WTC11 (cell line): ENCODE measurements at regions not wholly inside any gene's neighbourhood (a gene's known extent, or its start where the extent isn't known, plus 50 kb on each side); places are given as distances from the start of the nearest gene placed in this dataset.

Experiments
- CTCF ChIP-seq: fragments of 200-600 bp; IDR thresholded peaks from 2 replicates; pipeline ENCODE4 v1.8.0; 2022; ENCODE audit warnings: antibody characterized with exemption
- MAX ChIP-seq: sonication (generic); formaldehyde crosslinking; IDR thresholded peaks from 2 replicates; pipeline ENCODE4 v1.8.0; 2022; ENCODE audit warnings: mild to moderate bottlenecking, missing genetic modification reagents
- NFE2L1 ChIP-seq: sonication (generic); formaldehyde crosslinking; IDR thresholded peaks from 2 replicates; pipeline ENCODE4 v1.8.1; 2023; ENCODE audit warnings: missing genetic modification reagents
- SP1 ChIP-seq: sonication (generic); formaldehyde crosslinking; conservative IDR thresholded peaks from 2 replicates; pipeline ENCODE4 v1.8.1; 2022; ENCODE audit warnings: missing genetic modification reagents
- TF ChIP-seq, protein P1 (sequence below): sonication (generic); formaldehyde crosslinking; IDR thresholded peaks from 2 replicates; pipeline ENCODE4 v1.8.1; 2023; ENCODE audit warnings: mild to moderate bottlenecking, missing genetic modification reagents
- TF ChIP-seq, protein P2 (sequence below): sonication (generic); formaldehyde crosslinking; IDR thresholded peaks from 2 replicates; pipeline ENCODE4 v1.8.1; 2023; ENCODE audit warnings: mild to moderate bottlenecking, missing genetic modification reagents, moderate library complexity

GRCh38 chr15:34699968-34700640 is 54.7 kb downstream of the GJD2 start:
- TF ChIP-seq CTCF: no peak
- TF ChIP-seq MAX (CRISPR knock-in tag): no peak
- TF ChIP-seq, protein P1, sequence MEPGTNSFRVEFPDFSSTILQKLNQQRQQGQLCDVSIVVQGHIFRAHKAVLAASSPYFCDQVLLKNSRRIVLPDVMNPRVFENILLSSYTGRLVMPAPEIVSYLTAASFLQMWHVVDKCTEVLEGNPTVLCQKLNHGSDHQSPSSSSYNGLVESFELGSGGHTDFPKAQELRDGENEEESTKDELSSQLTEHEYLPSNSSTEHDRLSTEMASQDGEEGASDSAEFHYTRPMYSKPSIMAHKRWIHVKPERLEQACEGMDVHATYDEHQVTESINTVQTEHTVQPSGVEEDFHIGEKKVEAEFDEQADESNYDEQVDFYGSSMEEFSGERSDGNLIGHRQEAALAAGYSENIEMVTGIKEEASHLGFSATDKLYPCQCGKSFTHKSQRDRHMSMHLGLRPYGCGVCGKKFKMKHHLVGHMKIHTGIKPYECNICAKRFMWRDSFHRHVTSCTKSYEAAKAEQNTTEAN (CRISPR knock-in tag): no peak
- TF ChIP-seq, protein P2, sequence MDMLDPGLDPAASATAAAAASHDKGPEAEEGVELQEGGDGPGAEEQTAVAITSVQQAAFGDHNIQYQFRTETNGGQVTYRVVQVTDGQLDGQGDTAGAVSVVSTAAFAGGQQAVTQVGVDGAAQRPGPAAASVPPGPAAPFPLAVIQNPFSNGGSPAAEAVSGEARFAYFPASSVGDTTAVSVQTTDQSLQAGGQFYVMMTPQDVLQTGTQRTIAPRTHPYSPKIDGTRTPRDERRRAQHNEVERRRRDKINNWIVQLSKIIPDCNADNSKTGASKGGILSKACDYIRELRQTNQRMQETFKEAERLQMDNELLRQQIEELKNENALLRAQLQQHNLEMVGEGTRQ: no peak
- no peak for TF ChIP-seq SP1 (CRISPR knock-in tag)
- no peak for TF ChIP-seq NFE2L1 (CRISPR knock-in tag)
